KMS-11 (cell line): ENCODE measurements at regions not wholly inside any gene's neighbourhood (a gene's known extent, or its start where the extent isn't known, plus 50 kb on each side); places are given as distances from the start of the nearest gene placed in this dataset.

ENCODE experiments used
- H2AFZ ChIP-seq: fragments of 200-600 bp; sonication (generic); 2 replicates; pipeline ENCODE4 v1.6.1; 2016; ENCODE audit warnings: antibody characterized with exemption, mixed run types, low read depth
- H3K27ac ChIP-seq: fragments of 200-600 bp; sonication (generic); 2 replicates; pipeline ENCODE4 v1.6.1; 2016; ENCODE audit warnings: mild to moderate bottlenecking, mixed run types
- H3K27me3 ChIP-seq: fragments of 200-600 bp; sonication (generic); 2 replicates; pipeline ENCODE4 v1.6.1; 2017; ENCODE audit warnings: mild to moderate bottlenecking, low read depth, mixed run types, moderate library complexity; ENCODE audit not compliant: insufficient read depth
- H3K36me3 ChIP-seq: fragments of 200-600 bp; sonication (generic); 2 replicates; pipeline ENCODE4 v1.6.1; 2017; ENCODE audit warnings: mild to moderate bottlenecking, mixed run types; ENCODE audit not compliant: insufficient read depth
- H3K4me1 ChIP-seq: fragments of 200-600 bp; sonication (generic); 2 replicates; pipeline ENCODE4 v1.6.1; 2016; ENCODE audit warnings: mild to moderate bottlenecking, low read depth, mixed run types; ENCODE audit not compliant: poor library complexity, severe bottlenecking
- H3K4me2 ChIP-seq: fragments of 200-600 bp; sonication (generic); 2 replicates; pipeline ENCODE4 v1.7.0; 2016; ENCODE audit warnings: mild to moderate bottlenecking, mixed run types
- H3K4me3 ChIP-seq: fragments of 200-600 bp; sonication (generic); IDR thresholded peaks from 2 replicates; pipeline ENCODE4 v1.6.1; 2017; ENCODE audit warnings: low read depth, low read length, mixed read lengths; ENCODE audit not compliant: insufficient read depth
- H3K79me2 ChIP-seq: fragments of 200-600 bp; sonication (generic); 2 replicates; pipeline ENCODE4 v1.6.1; 2016; ENCODE audit warnings: low read depth, mixed run types; ENCODE audit not compliant: insufficient read depth
- H3K9ac ChIP-seq: fragments of 200-600 bp; sonication (generic); 2 replicates; pipeline ENCODE4 v1.6.1; 2016; ENCODE audit warnings: mild to moderate bottlenecking, mixed run types
- H4K20me1 ChIP-seq: fragments of 200-600 bp; sonication (generic); 2 replicates; pipeline ENCODE4 v1.6.1; 2016; ENCODE audit warnings: mild to moderate bottlenecking, mixed run types; ENCODE audit not compliant: insufficient read depth
- TF ChIP-seq, protein P1 (sequence below): fragments of 200-600 bp; sonication (generic); conservative IDR thresholded peaks from 2 replicates; pipeline ENCODE4 v1.6.1; 2017; ENCODE audit warnings: low read depth, mild to moderate bottlenecking, antibody characterized with exemption, low read length, moderate library complexity, mixed read lengths

DNA sequence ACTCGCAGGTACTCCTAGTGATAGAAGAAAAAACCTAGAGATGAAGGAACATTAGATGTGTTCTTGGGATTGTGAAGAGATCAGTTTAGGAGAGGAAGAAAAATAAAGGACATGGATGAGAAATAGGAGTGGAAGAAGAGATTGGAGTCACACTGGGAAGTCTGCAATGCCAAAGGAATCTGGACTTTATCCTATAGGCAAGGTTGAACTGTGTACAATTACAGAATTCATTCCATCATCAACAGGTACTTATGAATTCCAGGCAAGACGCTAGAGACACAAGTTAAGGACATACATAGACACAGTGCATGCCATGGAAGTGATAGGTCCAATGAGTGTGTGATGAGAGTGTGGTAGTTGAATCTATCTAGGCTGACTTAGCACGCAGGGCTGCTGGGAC lies 101.3 kb downstream of the EDN1 start:
- Histone ChIP-seq H3K27ac (no peak overlapping the region), H4K20me1 (no peaks in the 10 kb centered on the region), H3K36me3 (no peaks in the 10 kb centered on the region), H3K79me2 (no peaks in the 10 kb centered on the region), H3K4me1 (no peaks in the 10 kb centered on the region), H3K4me3 (no peak overlapping the region), H3K9ac (no peak overlapping the region), H2AFZ (no peak overlapping the region), H3K27me3 (no peaks in the 10 kb centered on the region), H3K4me2 (no peak overlapping the region)
- TF ChIP-seq, protein P1, sequence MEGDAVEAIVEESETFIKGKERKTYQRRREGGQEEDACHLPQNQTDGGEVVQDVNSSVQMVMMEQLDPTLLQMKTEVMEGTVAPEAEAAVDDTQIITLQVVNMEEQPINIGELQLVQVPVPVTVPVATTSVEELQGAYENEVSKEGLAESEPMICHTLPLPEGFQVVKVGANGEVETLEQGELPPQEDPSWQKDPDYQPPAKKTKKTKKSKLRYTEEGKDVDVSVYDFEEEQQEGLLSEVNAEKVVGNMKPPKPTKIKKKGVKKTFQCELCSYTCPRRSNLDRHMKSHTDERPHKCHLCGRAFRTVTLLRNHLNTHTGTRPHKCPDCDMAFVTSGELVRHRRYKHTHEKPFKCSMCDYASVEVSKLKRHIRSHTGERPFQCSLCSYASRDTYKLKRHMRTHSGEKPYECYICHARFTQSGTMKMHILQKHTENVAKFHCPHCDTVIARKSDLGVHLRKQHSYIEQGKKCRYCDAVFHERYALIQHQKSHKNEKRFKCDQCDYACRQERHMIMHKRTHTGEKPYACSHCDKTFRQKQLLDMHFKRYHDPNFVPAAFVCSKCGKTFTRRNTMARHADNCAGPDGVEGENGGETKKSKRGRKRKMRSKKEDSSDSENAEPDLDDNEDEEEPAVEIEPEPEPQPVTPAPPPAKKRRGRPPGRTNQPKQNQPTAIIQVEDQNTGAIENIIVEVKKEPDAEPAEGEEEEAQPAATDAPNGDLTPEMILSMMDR = no peak

DNA sequence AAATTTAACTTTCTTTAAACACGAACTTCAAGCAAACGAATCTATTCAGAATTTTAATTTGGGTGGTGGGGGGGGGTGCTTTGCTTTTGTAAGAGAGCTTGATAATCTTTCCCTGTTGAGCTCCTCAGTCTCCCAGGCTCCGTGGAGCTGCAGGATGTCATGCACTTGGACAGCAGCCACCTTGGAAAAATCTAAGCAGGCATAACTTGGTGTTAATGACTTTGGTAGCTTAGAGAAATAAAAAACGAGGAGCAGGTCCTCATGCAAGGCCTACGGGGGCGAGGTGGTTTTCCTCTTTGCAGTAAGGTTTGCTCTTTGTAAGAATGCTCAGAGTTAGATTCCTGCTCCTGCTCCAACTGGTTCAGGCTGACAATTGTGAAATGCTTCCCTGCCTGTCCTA lies 102.3 kb downstream of the EDN1 start:
- Histone ChIP-seq H3K4me2 (no peak overlapping the region), H3K4me1 (no peaks in the 10 kb centered on the region), H3K79me2 (no peaks in the 10 kb centered on the region), H3K27me3 (no peaks in the 10 kb centered on the region), H3K4me3 (no peak overlapping the region), H3K9ac (no peak overlapping the region), H4K20me1 (no peaks in the 10 kb centered on the region), H3K27ac (no peak overlapping the region), H3K36me3 (no peaks in the 10 kb centered on the region), H2AFZ (no peak overlapping the region)
- TF ChIP-seq, protein P1 = no peak

DNA sequence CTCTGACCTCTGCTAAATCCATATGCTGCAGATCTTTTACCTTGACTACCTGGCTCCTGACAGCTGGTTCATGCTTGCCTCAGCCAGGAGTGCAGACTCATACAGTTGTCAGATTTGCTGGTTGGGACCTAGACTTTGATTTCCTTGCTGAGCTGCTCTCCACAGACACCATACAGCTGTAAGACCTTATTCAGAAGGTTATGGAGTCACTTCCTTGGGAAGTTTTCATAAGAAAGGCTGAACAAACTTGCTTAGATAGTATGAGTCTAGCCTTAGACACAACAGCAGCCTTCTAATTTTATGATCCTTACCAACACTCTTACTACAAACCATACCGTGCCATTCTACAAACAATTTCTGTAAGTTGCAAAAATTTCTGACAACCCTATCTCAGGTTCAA lies 102.9 kb downstream of the EDN1 start:
- no peak overlapping the region for H3K4me3 ChIP-seq
- TF ChIP-seq, protein P1 = no peak
- no peak overlapping the region for H2AFZ ChIP-seq
- H3K36me3 ChIP-seq = no peaks in the 10 kb centered on the region
- H3K27me3 ChIP-seq = no peaks in the 10 kb centered on the region
- H4K20me1 ChIP-seq = no peaks in the 10 kb centered on the region
- H3K27ac ChIP-seq = no peak overlapping the region
- H3K79me2 ChIP-seq = no peaks in the 10 kb centered on the region
- no peaks in the 10 kb centered on the region for H3K4me1 ChIP-seq
- no peak overlapping the region for H3K9ac ChIP-seq
- H3K4me2 ChIP-seq = no peak overlapping the region

DNA sequence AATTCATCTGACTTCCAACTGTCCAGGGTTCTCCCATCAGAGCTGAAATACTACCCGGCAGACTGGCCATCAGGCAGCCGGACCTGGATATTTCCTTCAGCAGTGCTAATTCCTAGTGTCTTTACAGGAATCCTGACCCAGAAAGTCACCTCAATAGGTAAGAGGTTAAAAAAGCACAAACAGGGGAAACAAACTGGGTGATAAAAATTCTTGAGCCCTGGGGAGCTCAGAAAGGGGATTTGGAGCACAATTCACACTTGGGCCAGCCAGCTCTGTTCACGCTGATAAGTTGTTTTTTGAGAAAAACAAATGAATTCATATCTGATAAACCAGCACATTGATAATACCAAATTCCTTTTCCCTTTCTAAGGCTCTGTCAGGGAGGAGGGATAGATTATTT lies 104.0 kb downstream of the EDN1 start:
- Histone ChIP-seq H3K27me3 (no peaks in the 10 kb centered on the region), H2AFZ (no peak overlapping the region), H4K20me1 (no peaks in the 10 kb centered on the region), H3K4me3 (no peak overlapping the region), H3K27ac (no peak overlapping the region), H3K36me3 (no peaks in the 10 kb centered on the region), H3K79me2 (no peaks in the 10 kb centered on the region), H3K9ac (no peak overlapping the region), H3K4me2 (no peak overlapping the region), H3K4me1 (no peaks in the 10 kb centered on the region)
- TF ChIP-seq, protein P1 = no peak

DNA sequence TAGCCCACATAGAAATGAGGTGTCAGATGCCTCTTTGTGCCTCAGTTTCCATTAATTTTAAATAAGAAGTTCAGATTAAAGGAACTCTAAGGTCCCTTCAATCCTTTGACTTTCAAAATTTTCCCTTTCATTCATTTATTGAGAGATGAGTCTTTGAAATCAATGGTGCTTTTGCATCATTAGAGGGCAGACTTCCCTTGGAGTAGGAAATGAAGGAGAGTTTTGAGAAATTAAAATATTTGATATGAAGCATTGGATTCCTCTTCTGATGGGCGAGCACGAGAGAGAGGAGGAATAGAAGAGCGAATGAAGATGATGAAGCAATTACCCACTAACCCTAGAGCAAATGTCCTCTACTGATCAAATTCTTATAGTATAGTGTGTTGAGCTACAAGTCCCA lies 105.7 kb downstream of the EDN1 start:
- no peak overlapping the region for H3K4me3 ChIP-seq
- no peak overlapping the region for H2AFZ ChIP-seq
- H3K9ac ChIP-seq = no peak overlapping the region
- H3K4me2 ChIP-seq = no peak overlapping the region
- H3K36me3 ChIP-seq = no peaks in the 10 kb centered on the region
- H3K79me2 ChIP-seq = no peaks in the 10 kb centered on the region
- no peaks in the 10 kb centered on the region for H4K20me1 ChIP-seq
- no peaks in the 10 kb centered on the region for H3K4me1 ChIP-seq
- TF ChIP-seq, protein P1 = no peak
- H3K27me3 ChIP-seq = no peaks in the 10 kb centered on the region
- H3K27ac ChIP-seq = no peak overlapping the region
